A549 (cell line): ENCODE measurements at regions not wholly inside any gene's neighbourhood (a gene's known extent, or its start where the extent isn't known, plus 50 kb on each side); places are given as distances from the start of the nearest gene placed in this dataset.

Experiments used
- CTCF ChIP-seq: fragments of >200 bp; sonication (Bioruptor Twin); formaldehyde crosslinking; IDR thresholded peaks from 3 replicates; pipeline ENCODE4 v1.5.1; 2016
- EHMT2 ChIP-seq: fragments of 200-600 bp; sonication (generic); IDR thresholded peaks from 2 replicates; pipeline ENCODE4 v1.6.1; 2016; ENCODE audit warnings: antibody characterized with exemption, low read depth, mild to moderate bottlenecking, moderate library complexity
- EP300 ChIP-seq, 2 experiments: fragments of >200 bp; sonication (Bioruptor Twin); formaldehyde crosslinking; IDR thresholded peaks; 2 replicates in 1 of 2; 3 replicates in 1 of 2; pipeline ENCODE4 v1.6.1; 2016 to 2017
- ESRRA ChIP-seq: fragments of 150-350 bp; IDR thresholded peaks from 2 replicates; pipeline ENCODE4 v1.6.1; 2014; ENCODE audit warnings: mild to moderate bottlenecking, low read length, borderline replicate concordance
- FOSB ChIP-seq: fragments of 250-450 bp; sonication (Bioruptor Pico); IDR thresholded peaks from 2 replicates; pipeline ENCODE4 v1.5.0; 2020; ENCODE audit warnings: mild to moderate bottlenecking, moderate library complexity
- JUN ChIP-seq, 2 experiments: fragments of >200 bp; sonication (Bioruptor Twin); formaldehyde crosslinking; IDR thresholded peaks; 2 replicates in 1 of 2; 3 replicates in 1 of 2; pipeline ENCODE4 v1.6.1; 2016 to 2017
- KDM1A ChIP-seq: fragments of 200-600 bp; sonication (generic); IDR thresholded peaks from 2 replicates; pipeline ENCODE4 v1.6.1; 2016; ENCODE audit warnings: low read depth, mild to moderate bottlenecking
- KDM5A ChIP-seq: fragments of 200-600 bp; sonication (generic); IDR thresholded peaks from 2 replicates; pipeline ENCODE4 v1.6.1; 2016; ENCODE audit warnings: antibody characterized with exemption, mild to moderate bottlenecking
- MAFK ChIP-seq: fragments of 450-650 bp; IDR thresholded peaks from 2 replicates; pipeline ENCODE4 v1.6.1; 2014; ENCODE audit not compliant: partially characterized antibody
- POLR2A ChIP-seq: IDR thresholded peaks from 2 replicates; pipeline ENCODE4 v1.6.1; 2012; ENCODE audit warnings: mild to moderate bottlenecking, low read length
- RAD21 ChIP-seq, 2 experiments: fragments of >200 bp in 1 of 2; sonication (Bioruptor Twin) in 1 of 2; formaldehyde crosslinking in 1 of 2; IDR thresholded peaks in 1 of 2; conservative IDR thresholded peaks in 1 of 2; 2 replicates in 1 of 2; 3 replicates in 1 of 2; pipeline ENCODE4 v1.6.1; 2012 to 2018; ENCODE audit warnings: inconsistent platforms in 1 of 2
- TFCP2L1 ChIP-seq: fragments of 250-450 bp; sonication (Bioruptor Pico); IDR thresholded peaks from 2 replicates; pipeline ENCODE4 v1.5.0; 2021; ENCODE audit warnings: mild to moderate bottlenecking
- ZC3H11A ChIP-seq: fragments of 450-650 bp; IDR thresholded peaks from 2 replicates; pipeline ENCODE4 v1.6.1; 2014; ENCODE audit warnings: antibody characterized with exemption, mild to moderate bottlenecking
- TF ChIP-seq, protein P1 (sequence below): fragments of 200-600 bp; sonication (generic); IDR thresholded peaks from 2 replicates; pipeline ENCODE4 v1.6.1; 2016; ENCODE audit warnings: antibody characterized with exemption, mild to moderate bottlenecking, moderate library complexity

- TF ChIP-seq EHMT2 (no peak), TFCP2L1 (no peak), FOSB (no peak), KDM1A (no peak), ESRRA (no peak), CTCF (no peak), EP300 (IDR thresholded peaks at IDR 0.05) (no peak), RAD21 (conservative IDR thresholded peaks at IDR 0.05 in 1 of 2, IDR thresholded peaks at IDR 0.05 in 1 of 2) (no peak), KDM5A (no peak), ZC3H11A (no peak), MAFK (no peak), JUN (IDR thresholded peaks at IDR 0.05) (no peak), POLR2A (no peak)
- TF ChIP-seq, protein P1, sequence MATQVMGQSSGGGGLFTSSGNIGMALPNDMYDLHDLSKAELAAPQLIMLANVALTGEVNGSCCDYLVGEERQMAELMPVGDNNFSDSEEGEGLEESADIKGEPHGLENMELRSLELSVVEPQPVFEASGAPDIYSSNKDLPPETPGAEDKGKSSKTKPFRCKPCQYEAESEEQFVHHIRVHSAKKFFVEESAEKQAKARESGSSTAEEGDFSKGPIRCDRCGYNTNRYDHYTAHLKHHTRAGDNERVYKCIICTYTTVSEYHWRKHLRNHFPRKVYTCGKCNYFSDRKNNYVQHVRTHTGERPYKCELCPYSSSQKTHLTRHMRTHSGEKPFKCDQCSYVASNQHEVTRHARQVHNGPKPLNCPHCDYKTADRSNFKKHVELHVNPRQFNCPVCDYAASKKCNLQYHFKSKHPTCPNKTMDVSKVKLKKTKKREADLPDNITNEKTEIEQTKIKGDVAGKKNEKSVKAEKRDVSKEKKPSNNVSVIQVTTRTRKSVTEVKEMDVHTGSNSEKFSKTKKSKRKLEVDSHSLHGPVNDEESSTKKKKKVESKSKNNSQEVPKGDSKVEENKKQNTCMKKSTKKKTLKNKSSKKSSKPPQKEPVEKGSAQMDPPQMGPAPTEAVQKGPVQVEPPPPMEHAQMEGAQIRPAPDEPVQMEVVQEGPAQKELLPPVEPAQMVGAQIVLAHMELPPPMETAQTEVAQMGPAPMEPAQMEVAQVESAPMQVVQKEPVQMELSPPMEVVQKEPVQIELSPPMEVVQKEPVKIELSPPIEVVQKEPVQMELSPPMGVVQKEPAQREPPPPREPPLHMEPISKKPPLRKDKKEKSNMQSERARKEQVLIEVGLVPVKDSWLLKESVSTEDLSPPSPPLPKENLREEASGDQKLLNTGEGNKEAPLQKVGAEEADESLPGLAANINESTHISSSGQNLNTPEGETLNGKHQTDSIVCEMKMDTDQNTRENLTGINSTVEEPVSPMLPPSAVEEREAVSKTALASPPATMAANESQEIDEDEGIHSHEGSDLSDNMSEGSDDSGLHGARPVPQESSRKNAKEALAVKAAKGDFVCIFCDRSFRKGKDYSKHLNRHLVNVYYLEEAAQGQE, result no peak
Observed at GRCh38 chr6:98590136-98590681, 244.2 kb upstream of the POU3F2 start.
